ENCODE measurements at regions not wholly inside any gene's neighbourhood (a gene's known extent, or its start where the extent isn't known, plus 50 kb on each side); places are given as distances from the start of the nearest gene placed in this dataset.

- Mint-ChIP-seq H3K4me1 (peaks cover 10% of the 10 kb centered on the region), H3K36me3 (no peaks in the 10 kb centered on the region), H3K27ac (no peak overlapping the region), H3K27me3 (no peaks in the 10 kb centered on the region), H3K4me3 (no peak overlapping the region), H3K9me3 (no peaks in the 10 kb centered on the region)
- peak; percentile 58 for DNase-seq
Measured at GRCh38 chr14:34331728-34332623, 130.1 kb downstream of the SPTSSA start.

GRCh38 chr14:34330846-34331245, 131.2 kb downstream of the SPTSSA start:
- no peaks in the 10 kb centered on the region for H3K36me3 Mint-ChIP-seq
- peaks cover 10% of the 10 kb centered on the region for H3K4me1 Mint-ChIP-seq
- DNase-seq: no peak
- no peaks in the 10 kb centered on the region for H3K9me3 Mint-ChIP-seq
- no peak overlapping the region for H3K27ac Mint-ChIP-seq
- no peak overlapping the region for H3K4me3 Mint-ChIP-seq
- no peaks in the 10 kb centered on the region for H3K27me3 Mint-ChIP-seq

GRCh38 chr14:34329301-34329700, 132.7 kb downstream of the SPTSSA start:
- Mint-ChIP-seq H3K36me3 (no peaks in the 10 kb centered on the region), H3K9me3 (no peaks in the 10 kb centered on the region), H3K4me3 (no peak overlapping the region), H3K27ac (no peak overlapping the region), H3K27me3 (peaks cover 2% of the 10 kb centered on the region), H3K4me1 (peaks cover 10% of the 10 kb centered on the region)
- no peak for DNase-seq

- Mint-ChIP-seq H3K9me3 (no peaks in the 10 kb centered on the region), H3K36me3 (no peaks in the 10 kb centered on the region), H3K4me1 (peaks cover 10% of the 10 kb centered on the region), H3K4me3 (no peak overlapping the region), H3K27me3 (peaks cover 12% of the 10 kb centered on the region), H3K27ac (no peak overlapping the region)
- DNase-seq: no peak
Measured at GRCh38 chr14:34328178-34328577, 133.9 kb downstream of the SPTSSA start.

- no peaks in the 10 kb centered on the region for H3K36me3 Mint-ChIP-seq
- H3K4me1 Mint-ChIP-seq: no peaks in the 10 kb centered on the region
- no peaks in the 10 kb centered on the region for H3K9me3 Mint-ChIP-seq
- no peak overlapping the region for H3K4me3 Mint-ChIP-seq
- H3K27me3 Mint-ChIP-seq: peaks cover 14% of the 10 kb centered on the region
- DNase-seq: no peak
- H3K27ac Mint-ChIP-seq: no peak overlapping the region
Measured at GRCh38 chr14:34325493-34325892, 136.5 kb downstream of the SPTSSA start.

- Mint-ChIP-seq H3K4me1 (no peaks in the 10 kb centered on the region), H3K4me3 (no peak overlapping the region), H3K36me3 (no peaks in the 10 kb centered on the region), H3K27ac (no peak overlapping the region), H3K9me3 (no peaks in the 10 kb centered on the region), H3K27me3 (peaks cover 14% of the 10 kb centered on the region)
- no peak for DNase-seq
Measured at GRCh38 chr14:34324363-34324795, 137.7 kb downstream of the SPTSSA start.

- H3K36me3 Mint-ChIP-seq: no peaks in the 10 kb centered on the region
- no peaks in the 10 kb centered on the region for H3K9me3 Mint-ChIP-seq
- no peak overlapping the region for H3K27ac Mint-ChIP-seq
- peaks cover 14% of the 10 kb centered on the region for H3K27me3 Mint-ChIP-seq
- H3K4me1 Mint-ChIP-seq: no peaks in the 10 kb centered on the region
- H3K4me3 Mint-ChIP-seq: no peak overlapping the region
- peak; percentile 62 for DNase-seq
Measured at GRCh38 chr14:34322940-34323418, 139.1 kb downstream of the SPTSSA start.

GRCh38 chr14:34319140-34319539, 142.9 kb downstream of the SPTSSA start:
- Mint-ChIP-seq H3K9me3 (no peaks in the 10 kb centered on the region), H3K27me3 (peaks cover 15% of the 10 kb centered on the region), H3K36me3 (no peaks in the 10 kb centered on the region), H3K27ac (no peak overlapping the region), H3K4me3 (no peak overlapping the region), H3K4me1 (no peaks in the 10 kb centered on the region)
- no peak for DNase-seq

GRCh38 chr14:34318014-34318413, 144.0 kb downstream of the SPTSSA start:
- Mint-ChIP-seq H3K36me3 (no peaks in the 10 kb centered on the region), H3K27me3 (peaks cover 12% of the 10 kb centered on the region), H3K9me3 (no peaks in the 10 kb centered on the region), H3K4me3 (no peak overlapping the region), H3K4me1 (no peaks in the 10 kb centered on the region), H3K27ac (no peak overlapping the region)
- no peak for DNase-seq

- no peaks in the 10 kb centered on the region for H3K9me3 Mint-ChIP-seq
- no peaks in the 10 kb centered on the region for H3K36me3 Mint-ChIP-seq
- no peak overlapping the region for H3K4me3 Mint-ChIP-seq
- no peak for DNase-seq
- no peak overlapping the region for H3K27ac Mint-ChIP-seq
- peaks cover 23% of the 10 kb centered on the region for H3K27me3 Mint-ChIP-seq
- no peaks in the 10 kb centered on the region for H3K4me1 Mint-ChIP-seq
Measured at GRCh38 chr14:34310724-34311123, 151.3 kb downstream of the SPTSSA start.

GRCh38 chr14:34303811-34304210, 158.2 kb downstream of the SPTSSA start:
- Mint-ChIP-seq H3K27me3 (peaks cover 5% of the 10 kb centered on the region), H3K4me3 (no peak overlapping the region), H3K4me1 (no peaks in the 10 kb centered on the region), H3K27ac (no peak overlapping the region), H3K36me3 (peaks cover 1% of the 10 kb centered on the region), H3K9me3 (no peaks in the 10 kb centered on the region)
- DNase-seq: no peak

GRCh38 chr14:34302654-34303053, 159.4 kb downstream of the SPTSSA start:
- Mint-ChIP-seq H3K4me3 (no peak overlapping the region), H3K27me3 (peaks cover 7% of the 10 kb centered on the region)

GRCh38 chr14:34300882-34301734, 160.9 kb downstream of the SPTSSA start:
- Mint-ChIP-seq H3K9me3 (no peaks in the 10 kb centered on the region), H3K27me3 (peaks cover 7% of the 10 kb centered on the region), H3K4me3 (no peak overlapping the region), H3K27ac (no peak overlapping the region), H3K36me3 (peaks cover 1% of the 10 kb centered on the region), H3K4me1 (no peaks in the 10 kb centered on the region)
- no peak for DNase-seq

More at GRCh38 chr14:34302654-34303053, 159.4 kb downstream of the SPTSSA start:
- H3K27ac Mint-ChIP-seq: no peak overlapping the region
- no peaks in the 10 kb centered on the region for H3K4me1 Mint-ChIP-seq
- H3K36me3 Mint-ChIP-seq: peaks cover 1% of the 10 kb centered on the region
- H3K9me3 Mint-ChIP-seq: no peaks in the 10 kb centered on the region
- no peak for DNase-seq

GRCh38 chr14:34300330-34300729, 161.7 kb downstream of the SPTSSA start:
- Mint-ChIP-seq H3K9me3 (no peaks in the 10 kb centered on the region), H3K4me1 (no peaks in the 10 kb centered on the region), H3K27me3 (peaks cover 7% of the 10 kb centered on the region), H3K27ac (no peak overlapping the region), H3K4me3 (no peak overlapping the region), H3K36me3 (peaks cover 1% of the 10 kb centered on the region)
- no peak for DNase-seq

- Mint-ChIP-seq H3K9me3 (no peaks in the 10 kb centered on the region), H3K4me1 (no peaks in the 10 kb centered on the region), H3K4me3 (no peak overlapping the region), H3K36me3 (peaks cover 1% of the 10 kb centered on the region), H3K27ac (no peak overlapping the region), H3K27me3 (peaks cover 7% of the 10 kb centered on the region)
- no peak for DNase-seq
Measured at GRCh38 chr14:34299360-34299759, 162.7 kb downstream of the SPTSSA start.

Measured in activated naive CD8-positive, alpha-beta T cell treated with anti-CD3 and anti-CD28 coated beads for 36 hours (primary cell).